A549 (cell line): ENCODE measurements at regions not wholly inside any gene's neighbourhood (a gene's known extent, or its start where the extent isn't known, plus 50 kb on each side); places are given as distances from the start of the nearest gene placed in this dataset.

ENCODE experiments used
- RCOR1 ChIP-seq: fragments of 150-350 bp; IDR thresholded peaks from 2 replicates; pipeline ENCODE4 v1.6.1; 2014; ENCODE audit warnings: antibody characterized with exemption, low read length, low read depth
- TF ChIP-seq, protein P1 (sequence below): fragments of >200 bp; sonication (Bioruptor Twin); formaldehyde crosslinking; IDR thresholded peaks from 3 replicates; pipeline ENCODE4 v1.5.1; 2016

- TF ChIP-seq RCOR1: no peak
- TF ChIP-seq, protein P1, sequence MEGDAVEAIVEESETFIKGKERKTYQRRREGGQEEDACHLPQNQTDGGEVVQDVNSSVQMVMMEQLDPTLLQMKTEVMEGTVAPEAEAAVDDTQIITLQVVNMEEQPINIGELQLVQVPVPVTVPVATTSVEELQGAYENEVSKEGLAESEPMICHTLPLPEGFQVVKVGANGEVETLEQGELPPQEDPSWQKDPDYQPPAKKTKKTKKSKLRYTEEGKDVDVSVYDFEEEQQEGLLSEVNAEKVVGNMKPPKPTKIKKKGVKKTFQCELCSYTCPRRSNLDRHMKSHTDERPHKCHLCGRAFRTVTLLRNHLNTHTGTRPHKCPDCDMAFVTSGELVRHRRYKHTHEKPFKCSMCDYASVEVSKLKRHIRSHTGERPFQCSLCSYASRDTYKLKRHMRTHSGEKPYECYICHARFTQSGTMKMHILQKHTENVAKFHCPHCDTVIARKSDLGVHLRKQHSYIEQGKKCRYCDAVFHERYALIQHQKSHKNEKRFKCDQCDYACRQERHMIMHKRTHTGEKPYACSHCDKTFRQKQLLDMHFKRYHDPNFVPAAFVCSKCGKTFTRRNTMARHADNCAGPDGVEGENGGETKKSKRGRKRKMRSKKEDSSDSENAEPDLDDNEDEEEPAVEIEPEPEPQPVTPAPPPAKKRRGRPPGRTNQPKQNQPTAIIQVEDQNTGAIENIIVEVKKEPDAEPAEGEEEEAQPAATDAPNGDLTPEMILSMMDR: no peak
Measured at GRCh38 chr5:68958428-68958827, 135.4 kb upstream of the SLC30A5 start.
